ENCODE measurements at regions not wholly inside any gene's neighbourhood (a gene's known extent, or its start where the extent isn't known, plus 50 kb on each side); places are given as distances from the start of the nearest gene placed in this dataset.
A peak's percentile ranks its signal among the peaks of the same experiment; 100 is the strongest.

GRCh38 chr5:120254385-120254784 lies 209.7 kb upstream of the PRR16 start:
- no peak for TF ChIP-seq CTCF (conservative IDR thresholded peaks at IDR 0.05; ENCODE audit: low read depth, low read length)
- DNase-seq (ENCODE audit: low read depth): peak; percentile 40
- no peak overlapping the region for H3K4me3 ChIP-seq (ENCODE audit: low read depth, low read length)

GRCh38 chr5:120255214-120255613 lies 208.9 kb upstream of the PRR16 start:
- DNase-seq (ENCODE audit: low read depth): no peak
- no peak overlapping the region for H3K4me3 ChIP-seq (ENCODE audit: low read depth, low read length)
- no peak for TF ChIP-seq CTCF (conservative IDR thresholded peaks at IDR 0.05; ENCODE audit: low read depth, low read length)

GRCh38 chr5:120256376-120256775 lies 207.7 kb upstream of the PRR16 start:
- DNase-seq (ENCODE audit: low read depth): no peak
- no peak overlapping the region for H3K4me3 ChIP-seq (ENCODE audit: low read depth, low read length)
- no peak for TF ChIP-seq CTCF (conservative IDR thresholded peaks at IDR 0.05; ENCODE audit: low read depth, low read length)

GRCh38 chr5:120257358-120257971 lies 206.6 kb upstream of the PRR16 start:
- H3K4me3 ChIP-seq (ENCODE audit: low read depth, low read length): no peak overlapping the region
- no peak for DNase-seq (ENCODE audit: low read depth)
- no peak for TF ChIP-seq CTCF (conservative IDR thresholded peaks at IDR 0.05; ENCODE audit: low read depth, low read length)

GRCh38 chr5:120258123-120258522 lies 206.0 kb upstream of the PRR16 start:
- DNase-seq (ENCODE audit: low read depth): peak; percentile 21
- H3K4me3 ChIP-seq (ENCODE audit: low read depth, low read length): no peak overlapping the region
- no peak for TF ChIP-seq CTCF (conservative IDR thresholded peaks at IDR 0.05; ENCODE audit: low read depth, low read length)

GRCh38 chr5:120260651-120261050 lies 203.4 kb upstream of the PRR16 start:
- no peak for TF ChIP-seq CTCF (conservative IDR thresholded peaks at IDR 0.05; ENCODE audit: low read depth, low read length)
- no peak for DNase-seq (ENCODE audit: low read depth)
- no peak overlapping the region for H3K4me3 ChIP-seq (ENCODE audit: low read depth, low read length)

- no peak for TF ChIP-seq CTCF (conservative IDR thresholded peaks at IDR 0.05; ENCODE audit: low read depth, low read length)
- no peak for DNase-seq (ENCODE audit: low read depth)
- H3K4me3 ChIP-seq (ENCODE audit: low read depth, low read length): no peak overlapping the region
Observed at GRCh38 chr5:120270498-120270897, 193.6 kb upstream of the PRR16 start.
